ENCODE measurements at regions not wholly inside any gene's neighbourhood (a gene's known extent, or its start where the extent isn't known, plus 50 kb on each side); places are given as distances from the start of the nearest gene placed in this dataset.

- TF ChIP-seq POLR2A (IDR thresholded peaks at IDR 0.05; ENCODE audit: low read depth, low read length) (no peak), PAX5 (IDR thresholded peaks at IDR 0.05; ENCODE audit: insufficient read depth, low read length, severe bottlenecking) (no peak), TAF1 (IDR thresholded peaks at IDR 0.05; ENCODE audit: low read depth, low read length) (no peak), POLR2AphosphoS5 (IDR thresholded peaks at IDR 0.05; ENCODE audit: low read depth, low read length) (no peak), SPI1 (IDR thresholded peaks at IDR 0.05; ENCODE audit: low read depth, low read length) (no peak), POU2F2 (IDR thresholded peaks at IDR 0.05; ENCODE audit: low read depth, low read length) (no peak)
Measured at GRCh38 chr3:106758459-106758858, 618.8 kb upstream of the CCDC54 start.

All from GM12891 (cell line).